HG03558 (cell line): ENCODE measurements at regions not wholly inside any gene's neighbourhood (a gene's known extent, or its start where the extent isn't known, plus 50 kb on each side); places are given as distances from the start of the nearest gene placed in this dataset.
"Not testable (repeated sequence)": the region's sequence is repeated elsewhere in the genome, so short reads cannot be mapped to it uniquely, and the experiment has no call there.

Source experiments
- ATAC-seq: cut with Tn5 transposase; IDR thresholded peaks from one replicate; pipeline ENCODE4 v1.9.1; 2021; ENCODE audit warnings: moderate number of reproducible peaks; ENCODE audit not compliant: unreplicated experiment; ENCODE audit errors: extremely low read depth

DNA sequence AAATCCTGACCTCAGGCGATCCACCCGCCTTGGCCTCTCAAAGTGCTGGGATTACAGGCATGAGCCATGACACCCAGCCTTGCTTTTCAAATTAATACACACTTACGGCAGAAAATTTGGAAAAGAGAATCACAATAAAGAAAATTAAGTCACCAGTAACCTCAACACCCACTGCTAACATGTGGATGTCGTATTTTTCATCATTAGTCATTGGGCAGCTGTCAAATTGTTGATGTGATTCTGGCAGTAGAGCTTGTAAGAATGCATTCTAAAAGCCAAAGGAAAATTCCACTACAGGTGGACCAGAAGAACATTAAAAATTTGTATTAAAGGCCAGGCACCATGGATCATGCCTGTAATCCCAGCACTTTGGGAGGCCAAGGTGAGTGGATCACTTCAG lies 237.3 kb upstream of the TUT7 start:
- ATAC-seq: no peak

DNA sequence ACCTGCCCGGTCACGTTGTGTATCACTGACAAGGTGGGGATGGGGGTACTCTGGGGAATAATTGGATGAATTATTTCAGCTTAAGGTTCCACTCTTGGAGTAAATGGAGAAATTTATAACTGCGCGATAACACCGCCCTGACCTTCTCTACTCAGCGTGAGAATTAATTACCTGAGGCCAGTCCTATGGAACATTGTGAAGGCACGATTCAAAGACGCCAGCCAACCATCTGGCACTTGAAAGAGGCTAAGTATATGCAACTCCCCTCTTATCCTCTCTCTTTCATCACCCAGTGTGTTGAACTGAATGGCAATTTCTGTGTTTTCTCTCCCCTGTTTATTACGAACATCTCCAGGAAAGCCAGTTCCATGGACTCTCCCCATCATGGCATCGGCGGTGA lies 235.5 kb upstream of the TUT7 start:
- no peak for ATAC-seq

DNA sequence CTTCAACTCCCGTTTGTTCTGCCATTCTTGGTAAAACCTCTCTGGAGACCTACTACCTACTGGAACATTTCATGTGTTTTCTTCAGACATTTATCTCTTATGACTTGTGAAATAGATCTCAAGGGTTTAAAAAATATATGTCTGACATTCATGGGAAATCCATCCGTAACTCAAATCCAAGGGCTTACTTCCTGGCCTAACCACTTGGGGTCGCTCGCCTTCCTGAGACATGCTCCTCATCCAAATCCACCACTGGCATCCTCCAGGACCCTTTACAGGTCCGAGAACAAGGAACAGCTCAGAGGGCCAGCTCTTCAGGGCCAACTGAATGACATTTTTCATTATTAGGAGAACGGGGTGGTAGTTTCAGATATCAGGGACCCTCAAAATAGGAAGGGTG lies 235.1 kb upstream of the TUT7 start:
- ATAC-seq: no peak

DNA sequence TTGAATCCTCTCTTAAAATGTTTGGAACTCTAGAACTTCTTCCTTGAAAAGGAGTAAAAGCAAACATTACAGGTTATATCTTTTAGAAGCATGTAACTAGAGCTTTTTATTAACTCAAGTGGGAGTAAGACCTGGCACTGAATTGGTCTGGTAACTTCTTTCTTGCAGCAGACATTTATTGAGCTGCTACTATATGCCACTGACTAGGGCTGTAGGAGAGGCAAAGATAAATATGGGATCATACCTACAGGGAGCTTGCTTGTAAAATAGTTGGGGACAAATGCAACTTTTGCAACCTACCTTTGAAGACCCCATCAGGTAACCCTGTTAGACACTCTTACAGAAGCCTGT lies 231.9 kb upstream of the TUT7 start:
- no peak for ATAC-seq

DNA sequence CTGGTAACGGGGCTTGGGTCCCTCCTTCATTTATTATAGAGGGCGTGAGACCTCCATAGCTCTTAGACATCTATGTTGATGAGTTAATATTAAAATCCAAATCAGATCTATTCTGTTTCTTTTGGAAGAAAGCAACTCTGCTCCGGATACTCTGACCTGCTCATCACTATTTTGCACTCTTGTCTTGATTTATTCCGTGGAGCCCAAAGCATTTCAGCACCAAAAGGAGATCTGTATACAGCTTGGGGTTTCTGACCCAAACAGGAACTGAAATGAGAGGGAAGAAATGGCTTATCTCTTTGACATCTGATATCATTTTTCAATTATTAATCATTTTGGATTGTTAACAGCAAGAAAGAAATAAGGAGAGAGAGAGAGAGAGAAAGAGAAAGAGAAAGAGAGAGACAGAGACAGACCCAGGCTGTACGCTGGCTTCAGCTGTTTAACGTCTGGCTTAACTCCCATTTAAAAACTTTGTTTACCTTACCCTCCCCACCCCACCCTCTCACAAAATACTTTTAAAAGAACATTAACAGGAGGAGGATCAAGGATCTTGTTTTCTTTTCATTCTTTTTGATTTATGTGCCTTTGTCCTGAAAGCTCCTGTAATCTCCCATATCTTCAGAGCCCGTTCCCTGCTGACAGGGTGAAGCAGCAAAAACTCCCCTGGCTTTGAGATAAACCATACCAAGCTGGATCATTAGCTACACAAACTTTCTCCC lies 231.4 kb upstream of the TUT7 start:
- no peak for ATAC-seq

DNA sequence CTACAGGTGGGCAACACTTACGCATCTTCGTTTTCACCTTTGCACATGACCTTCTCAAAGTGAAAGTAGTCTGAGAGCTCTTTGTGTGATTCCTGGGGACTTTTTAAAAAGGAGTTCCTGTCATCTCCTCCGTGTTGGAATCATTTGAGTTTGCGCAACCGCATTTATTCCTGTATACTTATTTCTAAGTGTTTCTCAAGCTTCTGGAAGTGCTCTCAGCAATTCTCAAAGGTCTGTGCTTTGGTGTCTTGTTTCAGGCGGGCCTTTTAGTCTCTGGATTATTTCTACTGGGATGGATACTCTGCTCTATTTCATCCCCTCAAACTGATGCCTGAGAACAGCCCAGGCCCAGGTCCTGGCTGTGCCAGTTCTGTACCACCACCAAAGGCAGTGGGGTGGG lies 226.5 kb upstream of the TUT7 start:
- ATAC-seq: no peak

DNA sequence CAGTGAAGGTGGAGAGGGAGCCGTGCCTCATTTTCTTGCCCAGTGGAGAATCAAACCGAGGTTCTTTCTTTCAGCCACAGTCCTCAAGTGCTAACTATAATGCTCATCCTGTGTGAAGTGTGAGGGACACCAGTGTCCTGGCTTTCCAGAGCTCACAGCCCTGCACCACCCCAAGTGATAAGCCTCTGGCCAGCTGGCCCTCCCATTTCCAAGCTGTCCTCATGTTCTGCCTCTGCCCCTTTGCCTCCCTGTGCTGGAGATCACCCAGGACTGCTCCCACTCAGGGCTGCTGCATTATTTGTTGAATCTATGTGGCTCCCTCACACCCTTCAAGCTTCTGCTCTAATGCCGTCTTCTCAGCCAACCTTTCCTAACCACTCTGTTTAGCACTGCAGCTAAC lies 224.5 kb upstream of the TUT7 start:
- no peak for ATAC-seq

DNA sequence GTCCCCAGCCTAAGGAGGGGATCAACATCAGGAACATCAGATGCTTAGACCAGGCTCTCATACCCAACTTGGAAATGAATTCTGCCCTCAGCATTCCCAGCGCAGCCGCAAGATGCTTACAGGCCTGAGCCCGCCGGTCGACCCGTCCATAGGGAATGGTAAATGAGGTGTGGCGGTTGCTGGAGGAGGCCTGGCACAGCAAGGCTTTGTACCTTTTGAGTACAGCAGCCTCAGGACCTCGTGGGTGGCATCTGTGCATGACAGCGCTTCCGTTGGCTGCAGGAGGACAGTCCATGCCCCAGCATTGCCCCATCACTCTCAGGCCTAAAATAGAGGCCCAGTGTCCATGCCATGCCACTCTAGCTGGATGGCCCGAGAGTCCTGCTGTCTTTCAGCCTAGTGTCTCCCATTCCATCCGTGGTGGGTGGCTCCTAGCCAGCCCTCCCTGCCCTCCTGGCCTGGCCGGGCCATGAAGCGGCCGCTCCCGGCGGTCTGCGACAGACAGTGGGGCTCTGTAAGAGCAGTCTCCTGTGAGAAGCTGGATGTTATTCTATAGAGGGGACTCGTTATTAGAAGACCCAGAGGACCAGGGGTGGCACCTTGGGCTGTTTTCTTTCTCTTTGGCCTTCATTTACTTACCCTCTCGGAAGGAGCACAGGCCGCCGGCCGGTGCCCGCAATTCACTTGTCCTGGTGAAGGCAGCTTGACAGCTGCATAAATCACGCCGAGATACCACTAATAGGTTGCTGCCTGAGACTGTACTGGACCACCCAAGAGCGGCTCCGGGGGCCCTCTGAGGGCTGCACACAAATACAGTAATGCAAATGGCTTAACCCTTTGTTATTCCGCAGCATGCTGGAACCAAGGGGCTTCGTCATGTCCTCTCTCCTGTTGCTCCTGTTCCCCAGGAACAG lies 223.5 kb upstream of the TUT7 start:
- ATAC-seq: no peak

DNA sequence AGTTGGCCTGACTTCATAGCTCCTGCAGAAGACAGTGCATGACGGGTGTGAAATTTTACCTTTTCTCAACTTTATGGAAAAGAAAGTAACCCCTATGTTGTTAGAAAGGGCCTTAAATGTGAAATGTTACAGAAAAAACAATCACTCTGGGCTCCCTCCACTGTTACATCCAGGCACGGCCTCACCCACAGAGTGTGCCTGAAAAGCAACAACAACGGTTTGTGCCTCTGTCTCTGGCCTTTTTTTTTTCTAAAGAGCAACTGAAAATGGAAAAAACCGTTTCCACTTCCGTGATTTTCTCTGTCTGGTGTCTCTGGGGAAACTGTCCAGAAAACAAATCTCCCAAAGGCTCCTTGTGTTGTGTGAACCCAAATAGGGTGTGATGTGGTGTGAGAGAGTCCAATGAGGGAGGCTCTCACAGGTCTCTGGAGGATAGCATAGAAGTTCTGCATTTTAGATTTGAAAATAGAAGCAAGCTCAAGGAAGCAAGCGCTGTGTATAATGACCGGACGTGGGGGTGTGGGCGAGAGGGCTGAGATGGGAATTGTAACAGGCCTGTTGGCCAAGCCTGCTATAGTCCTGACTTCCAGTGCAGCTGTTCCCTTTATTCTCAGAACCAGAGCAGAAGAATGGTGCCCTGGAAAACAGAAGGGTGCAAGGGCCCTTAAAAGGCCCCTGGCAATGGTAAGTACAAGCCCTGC lies 221.8 kb upstream of the TUT7 start:
- no peak for ATAC-seq

DNA sequence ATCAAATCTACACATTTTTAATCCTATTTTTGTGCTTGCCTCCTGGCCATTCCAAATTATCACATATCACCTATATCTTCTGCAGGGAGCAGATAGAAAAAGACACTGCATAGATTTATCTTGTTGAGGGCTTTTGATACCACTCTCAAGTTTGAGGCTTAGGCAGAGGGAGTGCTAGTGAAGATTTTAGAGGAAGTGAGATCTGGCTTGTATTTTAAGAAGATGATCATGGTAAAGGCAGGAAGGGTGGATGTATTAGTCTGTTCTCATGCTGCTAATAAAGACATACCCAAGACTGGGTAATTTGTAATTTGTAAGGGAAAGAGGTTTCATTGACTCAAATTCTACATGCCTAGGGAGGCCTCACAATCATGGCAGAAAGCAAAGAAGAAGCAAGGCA lies 220.9 kb upstream of the TUT7 start:
- ATAC-seq: no peak

DNA sequence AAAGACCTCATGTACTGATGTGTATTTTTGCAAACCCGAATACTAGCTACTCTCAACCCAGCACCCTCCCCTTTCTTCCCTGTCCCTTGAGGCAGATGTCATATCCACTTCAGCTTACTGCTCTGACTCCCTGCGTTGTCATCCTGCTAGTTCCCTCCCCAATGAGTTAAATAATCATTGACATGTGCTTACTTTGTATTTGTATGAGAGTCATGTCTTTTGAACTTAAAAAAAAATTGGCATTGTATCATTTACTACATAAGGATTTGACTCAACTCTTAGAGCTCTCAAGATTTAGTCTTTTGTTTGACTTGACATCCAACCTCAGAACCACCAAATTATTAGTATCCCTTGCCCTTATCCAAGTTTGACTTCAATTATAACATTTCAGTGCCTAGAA lies 219.7 kb upstream of the TUT7 start:
- ATAC-seq: no peak

DNA sequence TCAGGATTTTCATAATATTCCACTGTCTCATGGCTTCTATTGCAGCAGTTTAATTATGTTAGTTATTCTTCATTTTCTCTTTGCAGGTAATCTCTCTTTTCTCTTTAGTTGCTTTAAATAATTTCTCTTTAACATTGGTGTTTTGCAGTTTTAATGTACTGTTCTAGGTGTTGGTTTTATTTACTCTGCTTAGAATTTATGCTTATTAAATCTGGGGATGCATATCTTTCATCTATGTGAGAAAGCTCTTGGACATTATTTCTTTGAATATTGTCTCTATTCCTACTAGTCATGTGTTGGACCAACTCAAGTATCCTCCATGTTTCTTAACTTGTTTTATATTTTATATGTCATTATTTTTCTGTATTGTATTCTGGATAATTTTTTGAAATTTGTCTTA lies 218.7 kb upstream of the TUT7 start:
- ATAC-seq: no peak

DNA sequence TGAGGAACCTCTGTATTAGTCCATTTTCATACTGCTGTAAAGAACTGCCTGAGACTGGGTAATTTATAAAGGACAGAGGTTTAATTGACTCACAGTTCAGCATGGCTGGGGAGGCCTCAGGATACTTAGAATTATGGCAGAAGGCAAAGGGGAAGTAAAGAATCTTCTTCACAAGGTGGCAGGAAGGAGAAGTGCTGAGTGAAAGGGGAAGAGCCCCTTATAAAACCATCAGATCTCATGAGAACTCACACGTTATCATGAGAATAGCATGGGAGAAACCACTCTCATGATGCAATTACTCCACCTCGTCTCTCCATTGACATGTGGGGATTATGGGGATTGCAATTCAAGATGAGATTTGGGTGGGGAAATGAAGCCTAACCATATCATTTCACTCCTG lies 211.4 kb upstream of the TUT7 start:
- not testable (repeated sequence) for ATAC-seq

DNA sequence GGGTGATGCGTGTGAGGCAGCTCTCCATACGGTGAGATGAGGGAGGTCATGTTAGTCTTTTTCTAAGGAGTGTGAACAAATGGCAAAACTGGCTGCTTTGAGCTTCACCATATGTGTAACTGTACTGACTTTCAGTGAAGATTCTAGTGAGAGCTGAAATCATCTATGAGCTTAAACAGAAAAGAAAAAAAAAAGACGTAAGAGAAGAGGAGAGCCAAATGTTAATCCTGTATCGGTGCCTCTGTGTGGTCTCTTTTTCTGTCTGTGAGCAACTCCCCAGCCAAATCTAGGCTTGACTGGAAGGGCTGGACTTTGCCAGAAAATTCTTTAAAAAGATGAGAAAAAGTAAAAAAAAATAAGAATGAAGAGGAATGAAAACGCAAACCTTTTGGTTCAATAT lies 209.7 kb upstream of the TUT7 start:
- no peak for ATAC-seq

DNA sequence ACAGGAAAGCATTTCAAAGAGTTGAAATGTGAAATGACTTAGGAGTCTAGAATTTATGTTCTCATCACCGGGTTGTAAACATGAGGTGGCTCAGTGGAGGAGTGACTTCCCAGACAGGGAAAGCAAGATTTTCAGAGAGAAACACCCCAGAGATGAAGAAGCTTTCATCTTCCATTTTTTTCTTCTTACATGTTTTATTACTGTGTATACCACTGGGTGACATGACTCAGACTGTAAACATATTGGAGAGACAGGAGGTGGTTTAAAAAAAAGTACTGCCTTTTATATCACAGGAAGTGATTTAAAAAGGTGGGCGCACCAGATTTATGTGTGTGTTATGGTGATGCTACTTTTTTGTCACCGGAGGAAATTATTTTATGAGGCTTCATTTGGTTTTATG lies 209.1 kb upstream of the TUT7 start:
- no peak for ATAC-seq

DNA sequence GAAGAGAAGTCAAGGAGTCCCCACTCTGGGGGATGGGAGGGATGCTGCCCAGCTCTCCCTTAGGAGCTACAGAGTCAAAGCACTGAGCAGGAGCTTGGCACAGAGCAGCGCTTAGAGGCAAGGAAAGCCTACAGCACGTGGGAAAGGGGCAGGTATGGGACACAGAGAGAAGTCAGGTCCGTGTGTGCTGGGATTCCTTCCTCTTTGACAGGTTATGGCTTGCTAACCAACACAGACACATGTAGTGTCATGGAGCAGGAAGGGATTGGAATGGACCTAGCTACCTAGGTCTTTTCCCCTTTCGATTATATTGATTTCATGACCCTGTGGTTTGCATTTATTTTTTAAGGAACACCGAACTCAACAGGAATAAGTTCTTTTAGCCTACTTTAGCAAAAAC lies 208.5 kb upstream of the TUT7 start:
- no peak for ATAC-seq

DNA sequence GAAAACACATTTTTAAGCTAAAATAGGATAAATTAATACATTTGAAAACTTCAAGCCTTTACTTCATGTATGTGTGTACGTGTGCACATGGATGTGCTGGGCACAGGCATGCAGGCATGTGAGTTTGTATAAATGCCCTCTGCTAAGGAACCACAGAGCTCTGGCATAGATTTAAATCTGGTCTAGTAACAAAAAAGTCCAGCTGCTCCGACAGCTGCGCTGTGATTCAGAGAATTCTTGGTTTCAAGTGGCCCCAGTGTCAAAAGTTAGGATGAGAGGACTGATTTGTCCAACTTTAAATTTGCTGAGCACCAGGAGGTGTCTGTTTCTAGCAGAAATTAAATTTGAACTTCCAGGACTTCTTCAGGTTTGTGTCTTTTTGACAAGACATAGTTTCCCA lies 203.7 kb upstream of the TUT7 start:
- ATAC-seq: no peak

DNA sequence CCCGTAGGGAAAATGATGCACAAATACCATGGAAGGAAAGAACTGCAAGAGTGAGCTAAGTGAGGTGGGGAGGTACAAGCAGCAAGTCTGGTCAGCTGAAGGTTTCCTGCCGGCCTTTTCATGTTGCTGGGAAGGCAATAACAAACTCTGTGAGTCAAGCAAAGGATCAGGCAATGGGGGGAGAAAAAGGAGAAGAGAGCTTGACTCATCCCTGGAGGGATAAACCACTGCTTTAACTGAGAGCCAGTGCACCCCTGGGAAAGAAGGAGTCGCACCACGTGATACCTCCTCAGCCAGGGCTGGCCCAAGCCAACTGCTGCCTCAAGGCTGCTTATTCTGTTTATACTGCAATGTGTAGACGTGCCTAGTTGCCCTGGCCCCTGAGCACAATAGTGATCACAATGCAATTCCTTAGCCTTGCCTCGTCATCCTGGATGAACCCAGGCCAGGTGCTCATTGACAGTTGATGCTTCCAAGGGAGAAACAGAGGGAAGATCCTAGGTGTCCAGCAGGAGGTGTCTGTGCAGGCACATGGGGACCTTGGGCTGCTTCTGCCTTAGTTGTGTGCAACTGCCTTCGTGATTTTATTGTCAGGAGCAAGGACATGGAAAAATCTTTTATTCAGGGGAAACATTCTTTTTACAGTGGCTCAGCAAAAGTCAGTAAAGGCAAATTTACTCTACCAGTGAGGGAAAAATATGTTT lies 203.0 kb upstream of the TUT7 start:
- ATAC-seq: no peak

DNA sequence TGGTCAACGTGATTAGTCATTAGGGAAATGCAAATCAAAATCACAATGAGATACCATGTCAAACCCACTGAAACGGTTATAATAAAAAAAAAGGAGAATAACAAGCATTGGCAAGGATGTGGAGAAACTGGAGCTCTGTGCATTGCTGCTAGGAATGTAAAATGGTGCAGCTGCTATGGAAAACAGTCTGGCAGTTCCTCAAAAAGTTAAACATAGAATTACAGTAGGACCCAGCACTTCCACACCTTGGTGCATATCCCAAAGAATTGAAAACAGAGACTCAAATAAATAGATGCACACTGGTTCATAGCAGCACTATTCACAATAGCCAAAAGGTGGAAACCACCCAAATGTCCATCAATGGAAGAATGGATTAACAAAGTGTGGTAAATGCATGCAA lies 201.5 kb upstream of the TUT7 start:
- no peak for ATAC-seq

DNA sequence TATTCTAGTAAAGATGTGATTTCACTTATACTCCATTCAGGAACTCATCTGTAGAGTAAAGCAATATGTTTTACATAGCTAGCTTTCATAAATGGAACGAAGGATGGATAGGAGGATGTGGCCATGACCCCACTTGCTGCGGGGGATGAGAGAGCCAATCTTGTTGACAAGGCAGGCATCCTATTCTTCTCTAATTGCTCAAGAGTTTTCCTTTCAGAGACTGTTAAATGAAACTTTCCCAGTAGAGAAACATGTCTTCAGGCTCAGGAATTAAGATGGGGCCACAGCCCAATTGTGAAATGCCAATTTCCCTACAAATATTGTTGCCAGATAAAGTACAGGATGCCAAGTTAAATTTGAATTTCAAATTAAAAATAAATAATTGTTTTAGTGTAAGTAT lies 196.2 kb upstream of the TUT7 start:
- ATAC-seq: no peak

DNA sequence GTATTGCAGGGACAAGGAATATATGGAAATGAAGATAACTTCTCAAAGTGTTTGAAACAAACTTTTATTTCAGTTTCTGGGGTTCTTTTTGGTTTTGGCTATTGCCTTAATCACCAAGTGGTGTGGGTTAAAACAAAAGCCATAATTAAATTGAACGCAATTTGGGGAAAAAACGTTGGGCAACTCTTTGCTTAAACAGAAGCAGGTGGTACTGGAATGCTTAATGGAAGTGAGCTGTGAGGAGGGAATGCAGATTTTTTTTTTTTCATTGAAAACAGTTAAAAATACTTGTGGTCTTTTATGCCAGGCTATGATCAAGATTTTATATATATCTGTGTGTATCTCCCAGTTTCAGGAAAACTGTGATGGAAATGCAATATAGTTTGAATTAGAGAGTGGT lies 195.7 kb upstream of the TUT7 start:
- no peak for ATAC-seq
